AG09309 (cell line): ENCODE measurements at regions not wholly inside any gene's neighbourhood (a gene's known extent, or its start where the extent isn't known, plus 50 kb on each side); places are given as distances from the start of the nearest gene placed in this dataset.

ENCODE experiments used
- DNase-seq: peaks from one replicate; pipeline ENCODE4 v3.0.0-alpha.2; 2010; ENCODE audit warnings: low read depth
- H3K4me3 ChIP-seq: 2 replicates; pipeline ENCODE4 v1.5.1; 2011; ENCODE audit warnings: mild to moderate bottlenecking, low read depth, low read length, moderate library complexity; ENCODE audit not compliant: control insufficient read depth
- CTCF ChIP-seq: IDR thresholded peaks from 2 replicates; pipeline ENCODE4 v1.5.1; 2011; ENCODE audit warnings: mild to moderate bottlenecking, low read depth, low read length, inconsistent platforms; ENCODE audit not compliant: insufficient read depth, control insufficient read depth; ENCODE audit errors: missing control alignments

- DNase-seq: no peak
- no peak for TF ChIP-seq CTCF
- H3K4me3 ChIP-seq: no peak overlapping the region
These were observed 189.8 kb upstream of the HHIP start for GRCh38 chr4:144456196-144456595.

DNA sequence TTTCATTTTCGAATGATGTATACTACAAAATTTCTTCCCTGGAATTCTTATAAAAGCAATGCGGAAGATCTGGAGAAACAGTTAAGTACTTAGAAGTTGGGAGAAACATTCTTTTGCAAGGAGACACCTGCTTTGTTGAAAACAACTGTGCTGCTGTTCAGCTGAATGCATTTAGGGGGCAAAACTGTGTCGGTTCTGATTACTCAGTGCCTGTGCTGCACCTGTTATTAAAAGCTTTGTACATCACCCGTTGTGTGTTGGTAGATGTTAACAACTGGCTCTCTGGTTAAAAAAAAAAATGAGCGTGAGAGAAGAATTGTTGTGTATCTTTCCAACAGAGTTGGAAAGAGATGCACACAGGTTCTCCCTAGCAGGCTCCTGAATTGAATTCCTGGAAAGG is 184.1 kb upstream of the HHIP start:
- DNase-seq: no peak
- TF ChIP-seq CTCF: no peak
- H3K4me3 ChIP-seq: no peak overlapping the region

GRCh38 chr4:144463236-144463635 is 182.7 kb upstream of the HHIP start:
- H3K4me3 ChIP-seq: no peak overlapping the region
- no peak for TF ChIP-seq CTCF
- DNase-seq: no peak

GRCh38 chr4:144463896-144464295 is 182.1 kb upstream of the HHIP start:
- DNase-seq: no peak
- H3K4me3 ChIP-seq: no peak overlapping the region
- TF ChIP-seq CTCF: no peak

GRCh38 chr4:144465546-144465945 is 180.4 kb upstream of the HHIP start:
- no peak overlapping the region for H3K4me3 ChIP-seq
- no peak for DNase-seq
- no peak for TF ChIP-seq CTCF

GRCh38 chr4:144480068-144480467 is 165.9 kb upstream of the HHIP start:
- TF ChIP-seq CTCF: no peak

GRCh38 chr4:144489831-144490230 is 156.1 kb upstream of the HHIP start:
- H3K4me3 ChIP-seq: no peak overlapping the region
- DNase-seq: no peak
- TF ChIP-seq CTCF: no peak

More at GRCh38 chr4:144480068-144480467, 165.9 kb upstream of the HHIP start:
- no peak overlapping the region for H3K4me3 ChIP-seq
- DNase-seq: no peak
